ENCODE measurements at regions not wholly inside any gene's neighbourhood (a gene's known extent, or its start where the extent isn't known, plus 50 kb on each side); places are given as distances from the start of the nearest gene placed in this dataset.

DNA sequence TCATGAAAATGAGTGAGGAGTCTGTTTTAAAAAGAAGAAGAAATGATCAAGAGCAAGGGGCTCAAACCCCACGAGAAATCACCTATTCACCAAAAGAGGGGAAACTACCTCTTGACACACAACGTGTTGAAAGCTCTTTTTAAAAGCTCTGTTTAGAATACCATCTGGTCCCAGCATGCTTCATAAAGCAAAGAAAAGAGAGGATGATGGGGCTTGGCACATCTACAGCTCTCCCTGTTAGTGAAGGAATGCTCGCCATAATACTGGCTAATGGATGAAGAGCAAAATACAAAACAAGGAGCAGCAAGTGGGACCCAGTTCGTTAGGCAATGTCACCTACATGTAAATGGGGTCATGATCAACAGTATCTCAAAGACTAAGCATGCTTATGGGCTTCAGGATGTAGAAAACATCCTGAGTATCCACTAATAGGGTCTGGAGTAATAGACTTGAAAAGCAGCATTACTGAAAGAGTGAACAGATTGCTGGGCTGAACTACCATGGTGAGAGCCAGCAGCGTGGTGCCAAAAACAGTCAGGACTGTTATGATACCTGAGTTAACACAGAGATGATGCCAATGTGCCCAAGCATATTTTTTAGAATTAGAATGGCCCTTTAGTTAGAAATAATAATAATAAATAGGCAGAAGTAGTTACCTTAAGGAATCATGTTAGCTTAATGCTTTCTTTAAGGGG, 159.7 kb upstream of the POU1F1 start:
- TF ChIP-seq, protein P1, sequence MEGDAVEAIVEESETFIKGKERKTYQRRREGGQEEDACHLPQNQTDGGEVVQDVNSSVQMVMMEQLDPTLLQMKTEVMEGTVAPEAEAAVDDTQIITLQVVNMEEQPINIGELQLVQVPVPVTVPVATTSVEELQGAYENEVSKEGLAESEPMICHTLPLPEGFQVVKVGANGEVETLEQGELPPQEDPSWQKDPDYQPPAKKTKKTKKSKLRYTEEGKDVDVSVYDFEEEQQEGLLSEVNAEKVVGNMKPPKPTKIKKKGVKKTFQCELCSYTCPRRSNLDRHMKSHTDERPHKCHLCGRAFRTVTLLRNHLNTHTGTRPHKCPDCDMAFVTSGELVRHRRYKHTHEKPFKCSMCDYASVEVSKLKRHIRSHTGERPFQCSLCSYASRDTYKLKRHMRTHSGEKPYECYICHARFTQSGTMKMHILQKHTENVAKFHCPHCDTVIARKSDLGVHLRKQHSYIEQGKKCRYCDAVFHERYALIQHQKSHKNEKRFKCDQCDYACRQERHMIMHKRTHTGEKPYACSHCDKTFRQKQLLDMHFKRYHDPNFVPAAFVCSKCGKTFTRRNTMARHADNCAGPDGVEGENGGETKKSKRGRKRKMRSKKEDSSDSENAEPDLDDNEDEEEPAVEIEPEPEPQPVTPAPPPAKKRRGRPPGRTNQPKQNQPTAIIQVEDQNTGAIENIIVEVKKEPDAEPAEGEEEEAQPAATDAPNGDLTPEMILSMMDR (conservative IDR thresholded peaks at IDR 0.05; ENCODE audit: low read length): no peak
- no peak for TF ChIP-seq EZH2phosphoT487 (IDR thresholded peaks at IDR 0.05; ENCODE audit: borderline replicate concordance)
